AG10803 (cell line): ENCODE measurements at regions not wholly inside any gene's neighbourhood (a gene's known extent, or its start where the extent isn't known, plus 50 kb on each side); places are given as distances from the start of the nearest gene placed in this dataset.
A peak's percentile ranks its signal among the peaks of the same experiment; 100 is the strongest.

Experiments used
- DNase-seq: peaks from one replicate; pipeline ENCODE4 v3.0.0; 2010; ENCODE audit warnings: low read depth
- H3K4me3 ChIP-seq: 2 replicates; pipeline ENCODE4 v1.5.1; 2011; ENCODE audit warnings: mild to moderate bottlenecking, low read length, control low read depth
- TF ChIP-seq, protein P1 (sequence below): conservative IDR thresholded peaks from 2 replicates; pipeline ENCODE4 v1.5.1; 2011; ENCODE audit warnings: mild to moderate bottlenecking, low read length, control low read depth, inconsistent platforms

DNA sequence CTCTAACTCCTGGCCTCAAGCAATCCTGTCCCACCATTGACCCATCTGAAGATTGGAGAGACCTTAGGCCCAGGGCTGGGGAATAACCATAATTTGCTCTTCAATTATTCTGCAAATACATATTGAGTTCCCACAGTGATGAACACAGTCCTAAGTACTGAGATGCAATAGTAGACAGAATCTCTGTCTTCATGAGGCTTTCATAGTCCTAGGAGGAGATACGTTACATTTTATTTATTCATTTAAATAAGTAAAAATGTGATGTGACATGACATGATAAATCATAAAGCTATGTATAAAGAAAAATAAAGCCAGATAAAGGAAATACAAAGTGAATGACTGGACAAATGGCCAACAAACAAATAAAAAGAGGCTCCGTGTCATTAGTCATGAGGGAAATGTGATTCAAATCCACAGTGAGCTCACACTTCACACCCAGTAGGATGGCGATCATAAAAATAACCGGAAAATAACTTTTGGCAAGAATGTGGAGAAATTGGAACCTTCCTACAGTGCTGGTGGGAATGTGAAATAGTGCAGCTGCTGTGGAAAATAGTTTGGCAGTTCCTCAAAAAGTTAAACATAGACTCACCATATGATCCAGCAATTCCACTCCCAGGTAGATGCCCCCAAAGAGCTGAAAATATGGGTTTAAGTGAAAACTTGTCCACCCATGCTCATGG is 52.1 kb upstream of the JCAD start:
- DNase-seq: peak; percentile 89
- TF ChIP-seq, protein P1, sequence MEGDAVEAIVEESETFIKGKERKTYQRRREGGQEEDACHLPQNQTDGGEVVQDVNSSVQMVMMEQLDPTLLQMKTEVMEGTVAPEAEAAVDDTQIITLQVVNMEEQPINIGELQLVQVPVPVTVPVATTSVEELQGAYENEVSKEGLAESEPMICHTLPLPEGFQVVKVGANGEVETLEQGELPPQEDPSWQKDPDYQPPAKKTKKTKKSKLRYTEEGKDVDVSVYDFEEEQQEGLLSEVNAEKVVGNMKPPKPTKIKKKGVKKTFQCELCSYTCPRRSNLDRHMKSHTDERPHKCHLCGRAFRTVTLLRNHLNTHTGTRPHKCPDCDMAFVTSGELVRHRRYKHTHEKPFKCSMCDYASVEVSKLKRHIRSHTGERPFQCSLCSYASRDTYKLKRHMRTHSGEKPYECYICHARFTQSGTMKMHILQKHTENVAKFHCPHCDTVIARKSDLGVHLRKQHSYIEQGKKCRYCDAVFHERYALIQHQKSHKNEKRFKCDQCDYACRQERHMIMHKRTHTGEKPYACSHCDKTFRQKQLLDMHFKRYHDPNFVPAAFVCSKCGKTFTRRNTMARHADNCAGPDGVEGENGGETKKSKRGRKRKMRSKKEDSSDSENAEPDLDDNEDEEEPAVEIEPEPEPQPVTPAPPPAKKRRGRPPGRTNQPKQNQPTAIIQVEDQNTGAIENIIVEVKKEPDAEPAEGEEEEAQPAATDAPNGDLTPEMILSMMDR: no peak
- no peak overlapping the region for H3K4me3 ChIP-seq
